ENCODE measurements at regions not wholly inside any gene's neighbourhood (a gene's known extent, or its start where the extent isn't known, plus 50 kb on each side); places are given as distances from the start of the nearest gene placed in this dataset.
"Not testable (repeated sequence)": the region's sequence is repeated elsewhere in the genome, so short reads cannot be mapped to it uniquely, and the experiment has no call there.

- DNase-seq (ENCODE audit: low read depth in 4 of 4, low spot score in 3 of 4), result no peak
Measured at GRCh38 chr3:87109465-87109864, 117.6 kb upstream of the CHMP2B start.

GRCh38 chr3:87101861-87102625 lies 111.1 kb upstream of the VGLL3 start:
- DNase-seq (ENCODE audit: low read depth in 4 of 4, low spot score in 3 of 4), result no peak

DNA sequence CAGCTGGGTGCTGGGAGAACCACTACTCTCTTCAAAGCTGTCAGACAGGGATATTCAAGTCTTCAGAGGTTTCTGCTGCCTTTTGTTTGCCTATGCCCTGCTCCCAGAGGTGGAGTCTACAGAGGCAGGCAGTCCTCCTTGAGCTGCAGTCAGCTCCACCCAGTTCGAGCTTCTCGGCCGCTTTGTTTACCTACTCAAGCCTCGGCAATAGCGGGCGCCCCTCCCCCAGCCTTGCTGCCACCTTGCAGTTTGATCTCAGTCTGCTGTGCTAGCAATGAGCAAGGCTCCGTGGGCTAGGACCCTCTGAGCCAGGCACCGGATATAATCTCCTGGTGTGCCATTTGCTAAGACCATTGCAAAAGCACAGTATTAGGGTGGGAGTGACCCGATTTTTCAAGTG lies 106.8 kb upstream of the VGLL3 start:
- DNase-seq (ENCODE audit: low read depth in 4 of 4, low spot score in 3 of 4), result not testable (repeated sequence)

DNA sequence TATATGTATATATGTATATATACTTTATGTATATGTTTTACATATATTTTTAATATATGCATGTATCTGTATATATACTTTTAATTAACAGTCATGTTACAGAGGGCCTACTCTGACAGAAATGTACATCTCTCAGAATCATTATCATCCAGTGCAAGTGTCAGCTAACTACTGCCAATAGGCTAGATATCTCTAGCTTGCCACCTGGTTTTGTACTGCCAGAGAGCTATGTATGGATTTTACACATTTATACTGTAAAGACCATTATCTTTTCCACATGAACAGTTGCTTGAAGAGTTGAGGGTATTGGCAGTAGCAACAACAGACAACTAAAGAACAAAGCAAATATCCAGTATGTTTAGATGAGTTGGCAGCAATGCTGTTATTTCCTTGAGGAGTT lies 99.7 kb upstream of the VGLL3 start:
- no peak for DNase-seq (ENCODE audit: low read depth in 4 of 4, low spot score in 3 of 4)

GRCh38 chr3:87088993-87089841 lies 98.3 kb upstream of the VGLL3 start:
- DNase-seq (ENCODE audit: low read depth in 4 of 4, low spot score in 3 of 4), result peak; percentile 16 to 65 (median 36)

DNA sequence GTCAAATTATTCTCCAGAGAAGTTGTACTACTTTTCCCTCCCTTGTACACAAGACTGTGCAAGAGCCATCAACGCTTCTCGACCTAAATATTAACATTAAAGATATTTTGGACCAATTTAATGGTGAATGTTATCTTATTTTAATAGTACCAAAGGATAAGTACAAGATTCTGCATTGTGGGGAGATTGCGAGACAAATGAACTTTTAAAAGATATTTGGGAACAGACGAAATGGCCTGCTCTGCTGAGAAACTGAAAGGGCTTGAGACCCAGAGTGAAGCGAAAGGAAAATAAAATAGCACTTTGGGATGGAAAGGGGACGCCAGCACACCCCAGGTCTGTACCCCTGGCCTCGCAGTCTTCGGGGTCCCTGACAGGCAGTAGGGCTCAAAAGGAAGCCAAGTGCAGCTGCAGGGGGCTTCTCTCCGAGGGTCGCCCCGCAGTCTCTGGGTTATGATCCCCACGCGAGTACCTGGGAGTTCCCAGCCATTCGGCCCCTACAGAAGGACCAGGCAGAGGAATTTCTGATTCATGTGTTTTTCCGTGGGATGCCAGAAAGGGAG lies 97.6 kb upstream of the VGLL3 start:
- peak in 3 of 4 donors; percentile 3 to 14 (median 12) for DNase-seq (ENCODE audit: low read depth in 4 of 4, low spot score in 3 of 4)

- no peak for DNase-seq (ENCODE audit: low read depth in 4 of 4, low spot score in 3 of 4)
Measured at GRCh38 chr3:87084868-87085267, 93.9 kb upstream of the VGLL3 start.

DNA sequence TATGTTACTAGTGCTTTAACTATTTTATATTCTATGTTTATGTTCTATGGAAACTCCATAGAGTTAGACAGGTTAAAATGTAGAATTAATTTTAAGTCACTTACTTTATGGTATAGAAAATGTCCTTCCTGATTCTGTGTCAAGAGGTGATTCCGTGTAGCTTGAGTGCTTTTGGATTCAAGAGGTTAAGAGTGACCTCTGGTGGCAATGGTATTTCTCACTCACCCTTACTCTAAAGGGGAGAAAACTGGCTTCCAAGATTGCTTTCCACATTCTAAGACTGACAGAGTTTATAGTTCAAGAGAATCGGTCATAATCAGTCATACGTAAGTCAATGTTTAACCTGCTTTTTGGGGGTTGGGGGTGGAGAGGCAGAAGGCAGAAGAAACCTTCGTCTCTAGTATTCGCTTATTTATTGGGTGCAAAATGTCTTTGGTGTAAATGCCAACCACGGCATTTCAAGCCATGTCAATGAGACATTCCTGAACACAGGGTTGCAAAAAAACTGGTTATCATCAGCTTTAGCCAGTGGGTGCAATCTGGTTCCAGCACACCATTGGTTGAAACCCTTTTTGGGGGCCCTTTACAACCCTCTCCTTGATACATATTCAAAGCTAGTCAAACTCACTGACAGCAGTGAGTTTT lies 92.0 kb upstream of the VGLL3 start:
- peak; percentile 8 to 26 (median 22) for DNase-seq (ENCODE audit: low read depth in 4 of 4, low spot score in 3 of 4)

- no peak for DNase-seq (ENCODE audit: low read depth in 4 of 4, low spot score in 3 of 4)
Measured at GRCh38 chr3:87077355-87077754, 86.4 kb upstream of the VGLL3 start.

- DNase-seq (ENCODE audit: low read depth in 4 of 4, low spot score in 3 of 4), result no peak
Measured at GRCh38 chr3:87076946-87077345, 86.0 kb upstream of the VGLL3 start.

DNA sequence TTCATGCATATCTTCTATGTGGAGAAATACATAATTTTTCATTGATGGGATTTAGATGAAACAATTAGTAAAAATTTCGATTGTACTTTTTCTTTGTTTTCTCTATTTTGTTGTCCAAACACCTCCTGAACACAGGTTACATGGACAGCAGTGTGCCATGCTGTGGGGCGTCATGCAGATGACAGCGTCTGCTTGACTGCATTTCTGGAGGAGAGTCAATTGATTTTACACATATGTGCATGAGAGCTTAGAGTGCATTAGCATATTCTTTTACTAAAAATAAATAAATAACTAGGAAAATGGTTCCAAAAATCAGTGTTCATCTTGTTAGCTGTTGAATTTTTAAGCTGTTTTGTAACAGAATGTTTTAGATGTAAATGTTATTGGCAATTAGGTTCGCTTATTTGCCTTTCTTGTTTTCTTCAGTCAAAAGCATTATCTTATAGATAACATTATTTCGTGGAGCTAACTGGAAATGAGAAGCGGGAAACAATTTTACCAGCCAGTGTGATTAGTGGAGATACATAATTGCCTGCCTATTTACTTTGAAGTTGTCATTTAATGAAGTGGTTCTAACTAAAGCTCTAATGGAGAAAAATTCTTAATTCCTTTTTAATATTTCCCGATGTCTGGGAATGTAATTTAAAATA lies 82.7 kb upstream of the VGLL3 start:
- no peak for DNase-seq (ENCODE audit: low read depth in 4 of 4, low spot score in 3 of 4)

DNA sequence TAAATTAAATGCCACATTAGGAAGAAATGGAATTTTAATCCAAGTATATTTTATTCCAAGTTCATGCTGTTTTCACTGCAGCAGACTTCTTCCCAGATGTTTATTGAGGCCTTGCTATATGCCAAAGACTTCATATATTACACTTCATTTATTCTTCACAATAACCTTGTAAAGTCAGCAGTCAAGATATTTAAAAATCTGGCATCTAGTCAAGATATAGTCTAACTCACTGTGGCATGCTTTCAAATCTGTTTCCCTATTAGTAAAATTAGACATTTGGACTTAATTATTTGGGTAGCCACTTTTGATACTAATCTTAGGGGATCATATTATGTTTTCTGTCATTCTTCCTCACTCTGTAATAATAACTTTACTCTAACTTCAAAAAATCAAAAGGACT lies 81.5 kb upstream of the VGLL3 start:
- no peak for DNase-seq (ENCODE audit: low read depth in 4 of 4, low spot score in 3 of 4)

DNA sequence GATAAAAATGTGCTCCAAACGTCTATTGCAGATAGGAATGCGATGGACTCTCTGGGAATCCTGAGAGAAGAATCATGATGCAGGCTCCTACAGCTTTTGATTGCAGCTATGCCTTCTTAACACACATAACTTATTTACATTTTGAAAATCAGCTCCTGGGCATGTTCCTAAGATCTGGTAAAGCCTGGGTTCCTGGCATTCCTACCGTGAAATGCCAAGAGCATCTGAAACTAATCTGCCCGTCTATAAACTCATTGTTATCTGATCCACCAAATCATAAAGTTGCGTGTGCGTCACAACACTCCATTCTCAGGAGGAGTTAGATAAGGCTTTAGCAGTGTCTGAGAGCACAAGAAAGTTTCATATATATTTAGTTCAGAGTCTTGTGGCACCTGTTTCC lies 79.0 kb upstream of the VGLL3 start:
- DNase-seq (ENCODE audit: low read depth in 4 of 4, low spot score in 3 of 4), result no peak

GRCh38 chr3:87069021-87069420 lies 78.1 kb upstream of the VGLL3 start:
- DNase-seq (ENCODE audit: low read depth in 4 of 4, low spot score in 3 of 4), result no peak

DNA sequence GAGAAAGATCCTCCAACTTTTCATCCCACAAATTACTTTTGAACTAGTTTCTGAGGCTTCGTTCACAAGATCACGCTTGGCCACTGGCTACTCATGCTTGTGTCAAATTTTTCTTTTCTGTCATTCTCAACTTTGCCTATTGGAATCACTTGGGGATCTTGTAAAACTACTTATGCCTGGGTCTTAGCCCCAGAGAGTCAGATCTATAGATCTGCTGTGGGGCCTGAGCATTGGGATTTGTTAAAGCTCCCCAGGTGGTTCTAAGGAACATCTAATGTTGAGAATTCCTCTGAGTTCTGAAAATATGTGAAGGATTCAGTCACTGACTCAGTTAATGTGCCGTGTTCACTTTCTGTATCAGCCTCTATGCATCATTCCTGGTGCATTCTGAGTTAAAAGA lies 71.7 kb upstream of the VGLL3 start:
- DNase-seq (ENCODE audit: low read depth in 4 of 4, low spot score in 3 of 4), result no peak

- no peak for DNase-seq (ENCODE audit: low read depth in 4 of 4, low spot score in 3 of 4)
Measured at GRCh38 chr3:87057474-87057873, 66.5 kb upstream of the VGLL3 start.

DNA sequence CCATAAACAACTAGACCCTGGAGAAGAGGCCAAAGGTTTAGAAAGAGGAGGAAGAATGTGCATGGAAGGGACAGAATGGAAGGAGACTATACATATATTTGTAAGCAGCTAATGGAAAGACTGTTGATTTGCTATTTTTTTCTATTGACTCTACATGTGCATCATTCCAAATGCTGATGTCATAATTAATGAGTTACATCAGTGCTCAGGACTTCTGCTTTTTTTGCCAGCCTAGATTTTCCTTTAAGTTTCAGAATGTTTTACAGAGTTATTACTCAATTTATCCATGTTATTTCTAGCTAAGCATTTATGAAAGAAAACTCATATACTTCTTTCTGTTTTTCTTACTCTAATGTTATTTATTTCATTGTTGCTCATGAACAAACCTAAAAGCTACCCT lies 62.6 kb upstream of the VGLL3 start:
- no peak for DNase-seq (ENCODE audit: low read depth in 4 of 4, low spot score in 3 of 4)

- no peak for DNase-seq (ENCODE audit: low read depth in 4 of 4, low spot score in 3 of 4)
Measured at GRCh38 chr3:87052499-87053260, 61.7 kb upstream of the VGLL3 start.

GRCh38 chr3:87047852-87048251 lies 56.9 kb upstream of the VGLL3 start:
- no peak for DNase-seq (ENCODE audit: low read depth in 4 of 4, low spot score in 3 of 4)

- no peak for DNase-seq (ENCODE audit: low read depth in 4 of 4, low spot score in 3 of 4)
Measured at GRCh38 chr3:87046241-87046640, 55.3 kb upstream of the VGLL3 start.

Measured in left renal pelvis (tissue), 4 donors.